Natural killer cell treated with Interleukin-12 subunit alpha and Interleukin-12 subunit beta and Interleukin-15 and Interleukin-18, amount 100 ng/mL, for 72 hours (primary cell): ENCODE measurements at regions not wholly inside any gene's neighbourhood (a gene's known extent, or its start where the extent isn't known, plus 50 kb on each side); places are given as distances from the start of the nearest gene placed in this dataset.

Source experiments
- ATAC-seq, 2 donors: fragments of 150-1000 bp; cut with Tn5 transposase in 1 of 2; sonication (Bioruptor Pico), chemical (Tn5 transposase) in 1 of 2; 2 replicates each; pipeline ENCODE4 v1.10.0; 2021
- DNase-seq: peaks from one replicate; pipeline ENCODE4 v3.0.0; 2022; ENCODE audit warnings: low spot score
- H3K27ac Mint-ChIP-seq, 2 donors: 1 replicate in 1 of 2; 2 replicates in 1 of 2; pipeline ENCODE4 v1.8.0; 2022; ENCODE audit warnings: mixed read lengths in 2 of 2, mild to moderate bottlenecking in 1 of 2, moderate library complexity in 1 of 2
- H3K27me3 Mint-ChIP-seq, 2 donors: 1 replicate in 1 of 2; 2 replicates in 1 of 2; pipeline ENCODE4 v1.8.0; 2022; ENCODE audit warnings: mixed read lengths in 2 of 2
- H3K36me3 Mint-ChIP-seq: one replicate; pipeline ENCODE4 v1.8.0; 2022; ENCODE audit warnings: mixed read lengths
- H3K4me1 Mint-ChIP-seq, 2 donors: 1 replicate in 1 of 2; 2 replicates in 1 of 2; pipeline ENCODE4 v1.8.0; 2022; ENCODE audit warnings: low read depth in 2 of 2, mixed read lengths in 2 of 2, mild to moderate bottlenecking in 1 of 2
- H3K4me3 Mint-ChIP-seq: one replicate; pipeline ENCODE4 v1.8.0; 2022; ENCODE audit warnings: mixed read lengths
- H3K9me3 Mint-ChIP-seq: 2 replicates; pipeline ENCODE4 v1.8.0; 2022; ENCODE audit warnings: mixed read lengths

- peaks cover 11% of the 10 kb centered on the region for H3K9me3 Mint-ChIP-seq
- H3K4me3 Mint-ChIP-seq: no peak overlapping the region
- no peaks in the 10 kb centered on the region for H3K4me1 Mint-ChIP-seq
- DNase-seq (no peak), ATAC-seq (no peak)
- no peaks in the 10 kb centered on the region for H3K27me3 Mint-ChIP-seq
- H3K27ac Mint-ChIP-seq: no peak overlapping the region
- peaks cover 5% of the 10 kb centered on the region for H3K36me3 Mint-ChIP-seq
Observed at GRCh38 chr2:40820319-40820718, 368.4 kb upstream of the SLC8A1 start.

GRCh38 chr2:40823478-40823877, 371.6 kb upstream of the SLC8A1 start:
- Mint-ChIP-seq H3K27ac (no peak overlapping the region), H3K4me1 (no peaks in the 10 kb centered on the region), H3K36me3 (no peaks in the 10 kb centered on the region), H3K4me3 (no peak overlapping the region), H3K9me3 (peaks cover 7% of the 10 kb centered on the region), H3K27me3 (no peaks in the 10 kb centered on the region)
- ATAC-seq: no peak
- no peak for DNase-seq

GRCh38 chr2:40824278-40824677, 372.4 kb upstream of the SLC8A1 start:
- no peak overlapping the region for H3K4me3 Mint-ChIP-seq
- H3K27me3 Mint-ChIP-seq: no peaks in the 10 kb centered on the region
- no peak overlapping the region for H3K27ac Mint-ChIP-seq
- ATAC-seq: no peak
- no peak for DNase-seq
- H3K36me3 Mint-ChIP-seq: no peaks in the 10 kb centered on the region
- H3K9me3 Mint-ChIP-seq: peaks cover 5% of the 10 kb centered on the region
- H3K4me1 Mint-ChIP-seq: no peaks in the 10 kb centered on the region

GRCh38 chr2:40827392-40827791, 375.5 kb upstream of the SLC8A1 start:
- Mint-ChIP-seq H3K4me3 (no peak overlapping the region), H3K27ac (no peak overlapping the region), H3K9me3 (peaks cover 3% of the 10 kb centered on the region), H3K4me1 (no peaks in the 10 kb centered on the region), H3K27me3 (no peaks in the 10 kb centered on the region), H3K36me3 (no peaks in the 10 kb centered on the region)
- no peak for ATAC-seq
- DNase-seq: no peak

- DNase-seq (no peak), ATAC-seq (no peak)
- H3K36me3 Mint-ChIP-seq: no peaks in the 10 kb centered on the region
- H3K4me1 Mint-ChIP-seq: no peaks in the 10 kb centered on the region
- H3K27ac Mint-ChIP-seq: no peak overlapping the region
- no peak overlapping the region for H3K4me3 Mint-ChIP-seq
- H3K9me3 Mint-ChIP-seq: peaks cover 5% of the 10 kb centered on the region
- no peaks in the 10 kb centered on the region for H3K27me3 Mint-ChIP-seq
Observed at GRCh38 chr2:40831321-40831873, 379.5 kb upstream of the SLC8A1 start.

GRCh38 chr2:40841856-40842255, 390.0 kb upstream of the SLC8A1 start:
- H3K4me1 Mint-ChIP-seq: no peaks in the 10 kb centered on the region
- DNase-seq: no peak
- H3K4me3 Mint-ChIP-seq: no peak overlapping the region
- no peak for ATAC-seq
- no peak overlapping the region for H3K27ac Mint-ChIP-seq
- H3K27me3 Mint-ChIP-seq: no peaks in the 10 kb centered on the region
- no peaks in the 10 kb centered on the region for H3K36me3 Mint-ChIP-seq
- peaks cover 4% of the 10 kb centered on the region for H3K9me3 Mint-ChIP-seq

GRCh38 chr2:40844353-40845277, 392.7 kb upstream of the SLC8A1 start:
- H3K9me3 Mint-ChIP-seq: no peaks in the 10 kb centered on the region
- no peak overlapping the region for H3K4me3 Mint-ChIP-seq
- H3K27me3 Mint-ChIP-seq: no peaks in the 10 kb centered on the region
- DNase-seq: no peak
- no peaks in the 10 kb centered on the region for H3K4me1 Mint-ChIP-seq
- H3K36me3 Mint-ChIP-seq: peaks cover 4% of the 10 kb centered on the region
- ATAC-seq: no peak
- no peak overlapping the region for H3K27ac Mint-ChIP-seq

DNA sequence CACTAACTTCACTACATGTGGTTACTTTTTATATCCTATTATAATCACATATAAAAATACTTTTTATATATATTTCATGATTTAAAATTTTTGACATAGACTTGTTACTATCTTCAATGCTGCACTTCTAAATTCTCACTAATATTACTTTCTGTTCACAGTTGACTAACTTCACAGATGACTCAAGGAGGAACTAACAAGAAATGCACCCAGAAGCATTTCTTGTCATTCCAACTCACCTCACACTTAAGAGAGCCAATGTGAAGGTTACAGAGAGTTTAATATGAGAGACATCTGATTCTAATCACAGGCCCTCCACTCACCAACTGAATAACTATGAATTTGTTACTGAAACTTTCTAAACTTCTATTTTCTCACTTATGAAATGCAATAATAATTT, 399.8 kb upstream of the SLC8A1 start:
- Mint-ChIP-seq H3K4me3 (no peak overlapping the region), H3K36me3 (peaks cover 17% of the 10 kb centered on the region), H3K27me3 (no peaks in the 10 kb centered on the region), H3K27ac (no peak overlapping the region), H3K9me3 (peaks cover 8% of the 10 kb centered on the region), H3K4me1 (no peaks in the 10 kb centered on the region)
- no peak for ATAC-seq
- no peak for DNase-seq

GRCh38 chr2:40859617-40860016, 407.7 kb upstream of the SLC8A1 start:
- Mint-ChIP-seq H3K27ac (no peak overlapping the region), H3K9me3 (peaks cover 7% of the 10 kb centered on the region), H3K4me3 (no peak overlapping the region), H3K36me3 (peaks cover 6% of the 10 kb centered on the region), H3K4me1 (no peaks in the 10 kb centered on the region), H3K27me3 (no peaks in the 10 kb centered on the region)
- DNase-seq (no peak), ATAC-seq (no peak)

GRCh38 chr2:40867829-40868228, 415.9 kb upstream of the SLC8A1 start:
- Mint-ChIP-seq H3K36me3 (no peaks in the 10 kb centered on the region), H3K27ac (no peak overlapping the region), H3K4me3 (no peak overlapping the region), H3K27me3 (no peaks in the 10 kb centered on the region), H3K4me1 (no peaks in the 10 kb centered on the region), H3K9me3 (peaks cover 4% of the 10 kb centered on the region)
- DNase-seq: no peak
- no peak for ATAC-seq

DNA sequence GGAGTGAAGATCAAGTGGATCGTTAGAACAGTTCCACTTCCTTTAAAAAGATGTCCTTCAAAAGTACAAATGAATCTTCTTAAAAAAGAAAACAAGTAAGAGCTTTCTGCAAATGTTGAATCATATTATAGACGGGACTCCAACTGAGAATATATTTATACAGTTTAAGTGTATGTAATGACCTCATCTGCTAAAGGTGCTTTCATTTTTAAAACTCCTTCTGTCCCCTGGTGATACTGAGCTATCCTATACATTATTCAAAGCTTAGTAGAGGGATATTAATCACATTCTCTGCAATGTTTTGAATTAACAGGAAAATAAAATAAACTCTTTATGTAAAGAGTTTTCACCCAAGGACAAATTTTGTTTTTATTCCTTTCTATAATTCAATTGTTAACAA, 420.7 kb upstream of the SLC8A1 start:
- Mint-ChIP-seq H3K4me3 (no peak overlapping the region), H3K27me3 (no peaks in the 10 kb centered on the region), H3K4me1 (no peaks in the 10 kb centered on the region), H3K36me3 (no peaks in the 10 kb centered on the region), H3K27ac (no peak overlapping the region), H3K9me3 (peaks cover 5% of the 10 kb centered on the region)
- no peak for ATAC-seq
- no peak for DNase-seq

DNA sequence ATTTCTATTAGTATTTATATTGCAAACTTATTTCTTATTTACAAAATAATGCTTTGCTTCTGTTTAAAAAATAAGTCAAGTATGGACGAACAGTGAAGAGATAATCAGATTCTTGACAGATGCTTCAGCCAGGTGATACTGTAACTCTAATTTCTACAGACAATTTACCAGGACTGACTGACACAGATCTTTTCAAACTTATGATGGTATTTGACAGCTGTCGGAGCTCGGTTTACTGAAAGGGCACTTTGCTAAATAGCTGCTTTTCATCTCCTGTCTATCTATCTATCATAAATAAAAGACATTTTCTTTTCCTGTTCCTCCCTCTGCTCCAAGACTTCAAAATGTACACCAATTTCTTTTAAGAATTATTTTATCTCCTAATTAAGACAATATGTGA, 422.5 kb upstream of the SLC8A1 start:
- Mint-ChIP-seq H3K27ac (no peak overlapping the region), H3K36me3 (no peaks in the 10 kb centered on the region), H3K4me1 (no peaks in the 10 kb centered on the region), H3K27me3 (no peaks in the 10 kb centered on the region), H3K4me3 (no peak overlapping the region), H3K9me3 (peaks cover 5% of the 10 kb centered on the region)
- DNase-seq: no peak
- ATAC-seq: no peak

GRCh38 chr2:40877734-40878288, 425.9 kb upstream of the SLC8A1 start:
- Mint-ChIP-seq H3K4me3 (no peak overlapping the region), H3K36me3 (no peaks in the 10 kb centered on the region), H3K27me3 (no peaks in the 10 kb centered on the region), H3K9me3 (peaks cover 7% of the 10 kb centered on the region), H3K4me1 (no peaks in the 10 kb centered on the region), H3K27ac (no peak overlapping the region)
- DNase-seq: no peak
- no peak for ATAC-seq

DNA sequence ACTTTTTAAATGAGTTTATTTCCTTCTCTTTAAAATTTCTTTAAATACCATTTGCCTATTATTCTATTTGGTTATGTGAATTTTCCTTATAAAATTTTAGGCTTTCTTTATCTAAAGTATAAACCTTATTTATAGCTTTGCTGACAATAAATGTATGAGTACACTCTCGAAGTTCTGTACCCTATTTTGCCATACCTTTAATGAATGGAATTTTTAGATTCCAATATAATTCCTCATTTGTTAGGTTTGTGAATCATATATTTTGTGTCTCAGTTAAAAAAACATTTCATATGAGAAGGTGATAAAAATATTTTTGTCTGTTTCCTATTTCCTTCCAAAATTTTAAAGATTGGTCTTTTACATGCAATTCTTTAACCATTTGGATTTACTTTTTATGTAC, 427.4 kb upstream of the SLC8A1 start:
- H3K27ac Mint-ChIP-seq: no peak overlapping the region
- H3K9me3 Mint-ChIP-seq: peaks cover 6% of the 10 kb centered on the region
- no peaks in the 10 kb centered on the region for H3K36me3 Mint-ChIP-seq
- H3K4me3 Mint-ChIP-seq: no peak overlapping the region
- ATAC-seq: no peak
- no peaks in the 10 kb centered on the region for H3K4me1 Mint-ChIP-seq
- no peaks in the 10 kb centered on the region for H3K27me3 Mint-ChIP-seq
- DNase-seq: no peak
